Pancreas (tissue), 10 donors: ENCODE measurements at regions not wholly inside any gene's neighbourhood (a gene's known extent, or its start where the extent isn't known, plus 50 kb on each side); places are given as distances from the start of the nearest gene placed in this dataset.

Experiments used
- ATAC-seq, 4 donors: fragments of 200-7000 bp; cut with Tn5 transposase; one replicate each; pipeline versions ENCODE4 v1.8.0 to v1.9.1; 2020; ENCODE audit warnings: mild to moderate bottlenecking in 4 of 4, moderate library complexity in 4 of 4
- DNase-seq, 6 donors: peaks; one replicate each; pipeline ENCODE4 v3.0.0-alpha.2; 2020
- FAIRE-seq: peaks from 2 replicates; lab custom pipeline; 2012; peaks lifted over from hg19 to GRCh38; lab: Jason Lieb, UNC
- H3K27ac ChIP-seq, 4 donors: fragments of 200-600 bp; sonication (generic); 1 replicate in 3 of 4; 2 replicates in 1 of 4; pipeline versions ENCODE4 v1.5.0 to v1.8.0; 2020
- H3K27me3 ChIP-seq, 4 donors: fragments of 200-600 bp; one replicate each; pipeline ENCODE4 v1.8.0; 2021
- H3K36me3 ChIP-seq, 3 donors: fragments of 200-600 bp; sonication (generic) in 1 of 3; one replicate each; pipeline versions ENCODE4 v1.5.0 to v1.8.0; 2020 to 2021
- H3K4me1 ChIP-seq, 3 donors: fragments of 200-600 bp; one replicate each; pipeline ENCODE4 v1.8.0; 2021
- H3K4me3 ChIP-seq, 4 donors: fragments of 200-600 bp; sonication (generic) in 2 of 4; one replicate each; pipeline versions ENCODE4 v1.5.0 to v1.8.0; 2020 to 2021
- H3K9me3 ChIP-seq, 4 donors: fragments of 200-600 bp; one replicate each; pipeline ENCODE4 v1.8.0; 2021
- CTCF ChIP-seq, 4 donors: fragments of 200-600 bp; sonication (generic) in 3 of 4; IDR thresholded peaks; one replicate each; pipeline versions ENCODE4 v1.5.0 to v1.8.0; 2021; ENCODE audit warnings: antibody characterized with exemption in 4 of 4
- WGBS, 2 donors: extraction: QIAGEN DNeasy Blood & Tissue Kit; methylation state at CpG; one replicate each; pipeline ENCODE4 v1.1.7; 2013; 5-methylcytosine and 5-hydroxymethylcytosine counted together
- intact Hi-C, 3 donors: fragments of 100-400 bp; cut with DNase I; formaldehyde crosslinking; loops; one replicate each; pipeline versions ENCODE4 v1.11.1 to v1.14.2; 2022
- donor health status: healthy with polysubstance abuse.
- donor health status: DM: no; HTN: no; CAD: no; lungs with moderate emphysema.
- donor health status: DM: no; HTN: no; CAD: no.
- donor health status: control.
- donor health status: control.
- donor health status: Bipolar disorder and iron deficiency.
- donor health status: DM: yes; HTN: yes; CAD: no.
- donor health status: DM: no; HTN: no; CAD: no.
- donor health status: DM: no; HTN: no; CAD: no.
- donor health status: DM: yes; HTN: yes; CAD: no.

- no peak for TF ChIP-seq CTCF (IDR thresholded peaks at IDR 0.05)
- FAIRE-seq (no peak), ATAC-seq (no peak), DNase-seq (no peak)
- H3K4me3 ChIP-seq, result no peak overlapping the region
- no peaks in the 10 kb centered on the region for H3K9me3 ChIP-seq
- WGBS, 2 donors, result 54 to 80% methylated on average over 1 of the region's 1 CpG
- H3K4me1 ChIP-seq, result no peaks in the 10 kb centered on the region
- no peak overlapping the region for H3K27ac ChIP-seq
- H3K36me3 ChIP-seq, result no peaks in the 10 kb centered on the region
- intact Hi-C loops, result no loop called here
- H3K27me3 ChIP-seq, result no peaks in the 10 kb centered on the region
Observed at GRCh38 chr5:143610946-143611345, 201.0 kb upstream of the HMHB1 start.

- 62 to 71% methylated on average over 5 of the region's 5 CpGs for WGBS, 2 donors
- Histone ChIP-seq H3K36me3 (no peaks in the 10 kb centered on the region), H3K4me3 (no peak overlapping the region), H3K9me3 (no peaks in the 10 kb centered on the region), H3K27me3 (no peaks in the 10 kb centered on the region), H3K27ac (no peak overlapping the region), H3K4me1 (no peaks in the 10 kb centered on the region)
- intact Hi-C loops, result no loop called here
- no peak for ATAC-seq
- TF ChIP-seq CTCF (IDR thresholded peaks at IDR 0.05), result no peak
- FAIRE-seq, result no peak
- DNase-seq, result no peak
Observed at GRCh38 chr5:143606043-143606752, 202.7 kb upstream of the NR3C1 start.

- WGBS, 2 donors, result 62 to 65% methylated on average over 4 of the region's 4 CpGs
- Histone ChIP-seq H3K4me3 (no peak overlapping the region), H3K9me3 (no peaks in the 10 kb centered on the region), H3K36me3 (no peaks in the 10 kb centered on the region), H3K27me3 (no peaks in the 10 kb centered on the region), H3K27ac (no peak overlapping the region), H3K4me1 (no peaks in the 10 kb centered on the region)
- intact Hi-C loops, result no loop called here
- no peak for TF ChIP-seq CTCF (IDR thresholded peaks at IDR 0.05)
- ATAC-seq (peak in 2 of 4 donors; percentile 57 to 77), FAIRE-seq (no peak), DNase-seq (no peak)
Observed at GRCh38 chr5:143605403-143606005, 202.0 kb upstream of the NR3C1 start.

- intact Hi-C loops, result no loop called here
- no peak for DNase-seq
- 80 to 92% methylated on average over 4 of the region's 4 CpGs for WGBS, 2 donors
- Histone ChIP-seq H3K9me3 (no peaks in the 10 kb centered on the region), H3K36me3 (no peaks in the 10 kb centered on the region), H3K4me1 (peaks cover 0 to 1% (median 0%) of the 10 kb centered on the region in 3 donors), H3K27ac (no peak overlapping the region), H3K4me3 (no peak overlapping the region), H3K27me3 (no peaks in the 10 kb centered on the region)
- peak in 1 of 4 donors; percentile 24 for ATAC-seq
- TF ChIP-seq CTCF (IDR thresholded peaks at IDR 0.05), result no peak
- no peak for FAIRE-seq
Observed at GRCh38 chr5:143601917-143602333, 198.4 kb upstream of the NR3C1 start.

GRCh38 chr5:143601357-143601756, 197.9 kb upstream of the NR3C1 start:
- H3K9me3 ChIP-seq, result no peaks in the 10 kb centered on the region
- no peak overlapping the region for H3K27ac ChIP-seq
- WGBS, 2 donors, result 88 to 90% methylated on average over 6 of the region's 6 CpGs
- FAIRE-seq, result no peak
- no peaks in the 10 kb centered on the region for H3K36me3 ChIP-seq
- H3K4me1 ChIP-seq, result peaks cover 0 to 7% (median 0%) of the 10 kb centered on the region in 3 donors
- H3K27me3 ChIP-seq, result no peaks in the 10 kb centered on the region
- intact Hi-C loops, result no loop called here
- no peak for ATAC-seq
- TF ChIP-seq CTCF (IDR thresholded peaks at IDR 0.05), result no peak
- no peak overlapping the region for H3K4me3 ChIP-seq
- no peak for DNase-seq
